Testis (tissue), 2 donors: ENCODE measurements at regions not wholly inside any gene's neighbourhood (a gene's known extent, or its start where the extent isn't known, plus 50 kb on each side); places are given as distances from the start of the nearest gene placed in this dataset.
A peak's percentile ranks its signal among the peaks of the same experiment; 100 is the strongest.

Source experiments
- DNase-seq: peaks from one replicate; pipeline ENCODE4 v3.0.0-alpha.2; 2019
- H3K27ac ChIP-seq, 2 donors: fragments of 200-600 bp; sonication (generic); one replicate each; pipeline ENCODE4 v1.5.1; 2019
- H3K27me3 ChIP-seq: fragments of 200-600 bp; sonication (generic); one replicate; pipeline ENCODE4 v1.5.1; 2019
- H3K36me3 ChIP-seq: fragments of 200-600 bp; sonication (generic); one replicate; pipeline ENCODE4 v1.5.1; 2017; ENCODE audit warnings: low read depth; ENCODE audit errors: missing control alignments
- H3K4me1 ChIP-seq: fragments of 200-600 bp; sonication (generic); one replicate; pipeline ENCODE4 v1.5.1; 2019
- H3K4me3 ChIP-seq, 2 donors: fragments of 200-600 bp; sonication (generic); one replicate each; pipeline ENCODE4 v1.5.1; 2017 to 2019
- H3K9me3 ChIP-seq: fragments of 200-600 bp; sonication (generic); one replicate; pipeline ENCODE4 v1.5.1; 2017
- CTCF ChIP-seq, 3 experiments: fragments of 450-650 bp in 2 of 3; fragments of 200-600 bp in 1 of 3; sonication (generic) in 1 of 3; IDR thresholded peaks; one replicate each; pipeline ENCODE4 v1.5.1; 2016 to 2019; ENCODE audit warnings: antibody characterized with exemption in 3 of 3, mild to moderate bottlenecking in 2 of 3, moderate library complexity in 1 of 3
- POLR2A ChIP-seq: fragments of 450-650 bp; IDR thresholded peaks from one replicate; pipeline ENCODE4 v1.6.1; 2017; ENCODE audit warnings: antibody characterized with exemption, mild to moderate bottlenecking, moderate library complexity
- WGBS, 2 donors: methylation state at CpG; one replicate each; pipeline ENCODE4 v1.1.5; 2018; 5-methylcytosine and 5-hydroxymethylcytosine counted together
- intact Hi-C: fragments of 100-400 bp; cut with DNase I; formaldehyde crosslinking; loops from one replicate; pipeline ENCODE4 v1.15.1; 2023; ENCODE audit warnings: low total_unique reads

DNA sequence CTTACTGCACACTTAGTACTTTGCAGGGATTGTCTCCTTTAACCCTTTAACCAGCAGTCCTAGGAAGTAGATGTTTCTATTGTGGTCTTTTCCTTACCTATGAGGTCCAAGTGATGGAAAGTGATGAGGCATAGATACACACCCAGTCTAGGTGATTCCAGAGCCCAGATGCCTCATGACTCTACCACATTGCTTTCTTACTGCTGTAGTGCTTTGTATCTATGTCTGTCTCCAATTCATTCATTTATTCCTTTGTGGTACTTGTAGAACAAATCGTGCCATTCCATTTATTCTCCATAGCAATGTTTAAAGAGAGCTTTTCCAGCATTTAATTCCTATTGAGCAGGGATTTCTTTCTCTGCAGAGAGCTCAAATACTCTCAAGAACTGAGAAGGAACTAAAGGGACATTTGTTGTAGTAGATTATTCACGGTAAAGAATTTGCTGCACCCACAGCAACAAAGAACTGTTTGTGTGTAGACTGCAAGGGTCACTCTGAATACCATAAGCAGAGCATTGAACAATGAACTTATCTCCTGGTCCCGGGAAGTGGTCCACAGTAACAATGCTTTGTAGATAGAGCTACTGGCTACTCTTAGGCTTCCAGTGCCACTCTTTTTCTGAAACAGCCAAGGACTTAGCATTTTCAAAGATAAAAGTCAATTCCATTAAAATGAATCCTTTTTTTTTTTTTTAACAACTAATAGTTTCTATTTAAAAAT lies 337.0 kb downstream of the PTEN start:
- no peaks in the 10 kb centered on the region for H3K36me3 ChIP-seq
- DNase-seq, result peak; percentile 68
- no peaks in the 10 kb centered on the region for H3K4me1 ChIP-seq
- TF ChIP-seq CTCF (IDR thresholded peaks at IDR 0.05), result no peak
- TF ChIP-seq POLR2A, result no peak
- intact Hi-C loops, result no loop called here
- no peaks in the 10 kb centered on the region for H3K27me3 ChIP-seq
- H3K27ac ChIP-seq, result peak overlapping the region in 1 of 2 donors; percentile 4
- no peaks in the 10 kb centered on the region for H3K9me3 ChIP-seq
- WGBS, 2 donors, result 44 to 67% methylated on average over 3 of the region's 3 CpGs
- no peak overlapping the region for H3K4me3 ChIP-seq

DNA sequence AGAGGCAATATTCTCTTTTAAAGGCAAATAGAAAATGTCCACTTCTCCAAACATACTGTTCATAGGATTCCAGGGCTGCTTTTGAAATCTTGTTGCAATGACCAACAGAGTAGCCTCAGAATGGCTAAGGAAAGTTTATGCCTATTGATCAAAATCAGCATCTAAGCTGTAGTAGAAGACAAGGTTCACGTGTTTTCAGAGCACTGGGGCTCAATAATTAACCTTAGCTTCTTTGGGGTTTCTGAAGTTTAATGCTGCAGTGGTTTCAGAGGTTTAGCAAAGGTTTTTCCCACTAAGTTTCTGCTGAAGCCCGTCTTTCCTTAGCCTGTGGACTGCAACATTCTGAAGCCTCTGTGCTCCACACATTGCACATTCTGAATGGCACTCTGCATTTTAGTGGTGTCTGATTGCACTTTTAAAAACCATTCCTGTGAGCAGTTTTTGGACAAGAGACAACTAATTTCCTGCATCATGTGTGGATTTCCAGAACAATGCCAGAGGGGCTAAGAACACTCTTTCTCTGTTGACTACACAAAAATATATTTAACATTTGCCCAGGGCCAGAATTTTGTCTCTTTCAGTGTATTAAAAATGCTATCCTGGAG lies 342.5 kb downstream of the PTEN start:
- no peak for TF ChIP-seq CTCF (IDR thresholded peaks at IDR 0.05)
- TF ChIP-seq POLR2A, result no peak
- no peaks in the 10 kb centered on the region for H3K36me3 ChIP-seq
- no peak overlapping the region for H3K27ac ChIP-seq
- H3K4me1 ChIP-seq, result peaks cover 9% of the 10 kb centered on the region
- intact Hi-C loops, result no loop called here
- H3K27me3 ChIP-seq, result no peaks in the 10 kb centered on the region
- no peak for DNase-seq
- 76 to 78% methylated on average over 2 of the region's 2 CpGs for WGBS, 2 donors
- no peak overlapping the region for H3K4me3 ChIP-seq
- H3K9me3 ChIP-seq, result no peaks in the 10 kb centered on the region

DNA sequence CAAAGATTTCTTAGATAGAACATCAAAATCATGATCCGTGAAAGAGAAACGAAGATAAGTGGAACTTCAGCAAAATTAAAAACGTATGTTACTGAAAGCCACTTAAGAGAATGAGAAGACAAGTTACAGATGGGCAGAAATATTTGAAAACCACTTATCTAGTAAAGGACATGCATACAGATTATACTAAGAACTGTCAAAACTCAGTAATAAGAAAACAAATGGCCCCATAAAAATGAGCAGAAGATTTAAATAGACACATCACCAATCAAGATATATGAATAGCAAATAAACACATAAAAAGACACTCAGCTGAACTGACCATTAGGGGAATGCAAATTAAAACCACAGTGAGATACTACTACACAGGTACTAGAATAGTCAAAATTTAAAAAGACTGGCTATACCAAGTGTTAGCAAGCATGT lies 343.7 kb downstream of the PTEN start:
- no peaks in the 10 kb centered on the region for H3K9me3 ChIP-seq
- TF ChIP-seq POLR2A, result no peak
- TF ChIP-seq CTCF (IDR thresholded peaks at IDR 0.05), result no peak
- H3K27ac ChIP-seq, result no peak overlapping the region
- H3K4me3 ChIP-seq, result no peak overlapping the region
- intact Hi-C loops, result no loop called here
- WGBS, 2 donors, result 55 to 56% methylated on average over 3 of the region's 3 CpGs
- H3K27me3 ChIP-seq, result no peaks in the 10 kb centered on the region
- no peak for DNase-seq
- peaks cover 9% of the 10 kb centered on the region for H3K4me1 ChIP-seq
- H3K36me3 ChIP-seq, result no peaks in the 10 kb centered on the region

- WGBS, 2 donors, result 87 to 96% methylated on average over 4 of the region's 4 CpGs
- no peak overlapping the region for H3K27ac ChIP-seq
- TF ChIP-seq CTCF (IDR thresholded peaks at IDR 0.05), result no peak
- no peak for TF ChIP-seq POLR2A
These were observed 345.8 kb downstream of the PTEN start for GRCh38 chr10:88209231-88209630.

More at GRCh38 chr10:88209231-88209630, 345.8 kb downstream of the PTEN start:
- no peak for DNase-seq
- H3K4me3 ChIP-seq, result no peak overlapping the region
- intact Hi-C loops, result no loop called here
- peaks cover 9% of the 10 kb centered on the region for H3K4me1 ChIP-seq
- no peaks in the 10 kb centered on the region for H3K27me3 ChIP-seq
- H3K36me3 ChIP-seq, result no peaks in the 10 kb centered on the region
- H3K9me3 ChIP-seq, result no peaks in the 10 kb centered on the region
